ENCODE measurements at regions not wholly inside any gene's neighbourhood (a gene's known extent, or its start where the extent isn't known, plus 50 kb on each side); places are given as distances from the start of the nearest gene placed in this dataset.

- no peak for DNase-seq (ENCODE audit: low read depth, low spot score)
- H3K27ac ChIP-seq = no peak overlapping the region
Observed at GRCh38 chr3:72698154-72698917, 149.9 kb downstream of the SHQ1 start.

- no peak overlapping the region for H3K27ac ChIP-seq
- no peak for DNase-seq (ENCODE audit: low read depth, low spot score)
Observed at GRCh38 chr3:72697717-72698116, 150.5 kb downstream of the SHQ1 start.

DNA sequence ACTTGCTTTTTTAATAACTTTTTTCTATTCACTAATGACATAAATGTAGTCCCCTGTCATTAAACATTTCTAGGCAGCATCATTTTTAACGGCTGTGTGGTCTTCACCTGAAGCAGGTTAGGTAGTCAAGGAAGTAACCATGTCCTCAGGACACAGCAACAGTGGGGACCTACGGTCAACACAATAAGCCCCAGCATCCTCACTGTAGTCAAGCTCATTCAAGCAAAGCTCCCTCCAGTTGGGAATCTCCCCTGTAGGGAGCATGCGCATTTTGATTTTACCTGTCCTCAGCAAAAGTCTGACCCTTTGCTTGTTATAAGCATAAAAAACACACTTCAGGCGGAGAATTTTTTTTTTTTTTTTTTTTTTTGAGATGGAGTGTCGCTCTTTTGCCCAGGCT is 151.4 kb downstream of the SHQ1 start:
- no peak for DNase-seq (ENCODE audit: low read depth, low spot score)
- H3K27ac ChIP-seq = no peak overlapping the region

DNA sequence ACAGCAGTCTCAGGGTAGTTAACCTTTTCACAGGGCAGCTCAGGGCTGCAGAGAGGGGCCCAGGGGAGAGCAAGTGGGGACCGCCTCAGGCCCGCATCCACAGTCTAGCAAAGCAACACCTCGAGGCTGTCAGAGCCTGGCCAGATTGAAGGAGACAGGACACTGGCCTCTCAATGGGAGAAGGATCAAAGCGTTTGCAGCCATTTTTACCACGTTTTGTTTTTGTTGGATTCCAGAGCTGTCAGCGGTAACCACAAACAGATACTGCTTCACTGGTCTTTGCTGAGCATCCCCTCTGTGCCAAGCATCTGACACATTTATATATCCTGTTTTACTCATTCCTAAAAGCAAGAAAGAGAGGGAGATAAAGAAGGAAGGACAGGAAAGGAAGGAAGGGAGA is 153.8 kb downstream of the SHQ1 start:
- no peak overlapping the region for H3K27ac ChIP-seq
- DNase-seq (ENCODE audit: low read depth, low spot score) = no peak

GRCh38 chr3:72692990-72693389 is 155.3 kb downstream of the SHQ1 start:
- no peak for DNase-seq (ENCODE audit: low read depth, low spot score)

DNA sequence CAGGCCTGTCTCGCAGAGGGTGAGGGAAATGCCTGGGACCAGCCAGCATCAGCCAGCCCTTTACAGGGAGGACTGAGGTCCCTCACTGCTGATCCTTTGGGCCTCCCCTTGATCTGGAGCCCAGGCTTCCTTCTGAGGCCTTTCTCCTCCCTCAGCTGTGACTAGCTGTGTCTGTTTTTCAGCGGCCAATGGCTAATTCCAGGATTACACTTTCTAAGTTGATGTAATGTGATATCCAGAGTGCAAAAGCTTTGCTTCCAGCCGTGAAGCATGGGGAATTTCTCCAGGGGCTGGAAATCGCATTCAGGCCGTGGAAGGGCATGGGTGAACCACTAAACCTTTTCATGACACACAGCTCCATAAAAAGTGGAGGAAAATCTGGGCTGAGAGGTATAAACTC is 157.6 kb downstream of the SHQ1 start:
- H3K27ac ChIP-seq = no peak overlapping the region
- no peak for DNase-seq (ENCODE audit: low read depth, low spot score)

More at GRCh38 chr3:72692990-72693389, 155.3 kb downstream of the SHQ1 start:
- H3K27ac ChIP-seq = no peak overlapping the region

DNA sequence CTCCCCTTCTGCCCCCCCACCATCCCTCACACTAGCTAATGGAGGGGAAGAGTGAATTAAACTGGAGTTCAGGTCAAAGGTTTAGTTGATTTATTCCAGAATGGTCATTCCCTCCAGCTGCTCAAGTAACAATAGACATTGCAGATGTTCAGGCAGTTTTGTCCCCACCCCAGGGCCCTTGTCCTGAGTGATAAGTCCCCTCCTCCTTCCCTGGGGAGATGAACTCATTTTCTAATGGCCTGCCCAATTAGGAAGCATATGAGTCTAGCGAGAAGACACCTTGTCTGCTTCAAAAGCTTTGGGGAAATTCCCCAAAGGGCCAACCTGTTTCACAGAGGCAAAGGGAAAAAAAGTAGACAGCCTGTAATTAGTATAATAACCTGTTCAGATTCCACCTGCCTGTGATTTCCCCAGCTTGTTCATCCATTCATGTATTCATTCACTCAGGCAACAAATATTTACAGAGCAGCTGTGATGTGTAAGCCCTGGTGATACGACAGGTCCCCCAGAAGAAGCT is 165.3 kb downstream of the SHQ1 start:
- no peak overlapping the region for H3K27ac ChIP-seq
- no peak for DNase-seq (ENCODE audit: low read depth, low spot score)

- no peak overlapping the region for H3K27ac ChIP-seq
Observed at GRCh38 chr3:72681598-72681997, 166.6 kb downstream of the SHQ1 start.

GRCh38 chr3:72680766-72681165 is 167.5 kb downstream of the SHQ1 start:
- no peak for DNase-seq (ENCODE audit: low read depth, low spot score)
- no peak overlapping the region for H3K27ac ChIP-seq

More at GRCh38 chr3:72681598-72681997, 166.6 kb downstream of the SHQ1 start:
- no peak for DNase-seq (ENCODE audit: low read depth, low spot score)

DNA sequence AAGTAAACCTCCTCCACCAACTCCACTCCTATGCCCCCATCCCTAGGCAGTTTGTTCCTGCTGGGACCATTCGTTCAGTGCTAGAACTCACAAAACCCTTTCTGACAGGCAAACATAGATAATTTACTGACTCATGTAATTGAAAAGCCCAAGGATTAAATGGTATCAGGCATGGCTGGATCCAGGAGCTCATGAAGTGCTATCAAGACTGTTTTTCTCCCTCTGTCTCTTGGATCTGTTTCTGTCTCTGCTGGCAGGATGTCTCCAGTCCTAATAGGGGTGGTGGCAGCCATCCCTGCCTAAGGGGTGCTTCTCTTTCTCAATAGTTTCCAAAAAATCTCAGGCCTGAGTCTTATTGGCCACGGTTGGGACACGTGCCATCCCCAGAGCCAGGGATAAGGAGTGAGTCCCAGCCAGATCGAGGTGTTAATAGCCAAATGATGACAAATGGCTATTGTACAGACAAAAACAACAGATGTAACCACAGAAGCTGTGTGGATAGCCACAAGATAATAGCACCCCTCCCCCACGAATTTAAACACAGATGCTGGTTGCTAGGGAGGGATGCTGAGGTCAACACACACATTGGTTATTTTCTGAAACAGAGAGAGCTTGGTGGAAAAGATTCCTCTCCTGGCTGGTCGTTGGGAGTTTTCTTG is 168.6 kb downstream of the SHQ1 start:
- DNase-seq (ENCODE audit: low read depth, low spot score) = no peak
- no peak overlapping the region for H3K27ac ChIP-seq

- DNase-seq (ENCODE audit: low read depth, low spot score) = peak; percentile 33
- H3K27ac ChIP-seq = no peak overlapping the region
Observed at GRCh38 chr3:72678867-72679266, 169.4 kb downstream of the SHQ1 start.

GRCh38 chr3:72678380-72678779 is 169.9 kb downstream of the SHQ1 start:
- DNase-seq (ENCODE audit: low read depth, low spot score) = no peak

DNA sequence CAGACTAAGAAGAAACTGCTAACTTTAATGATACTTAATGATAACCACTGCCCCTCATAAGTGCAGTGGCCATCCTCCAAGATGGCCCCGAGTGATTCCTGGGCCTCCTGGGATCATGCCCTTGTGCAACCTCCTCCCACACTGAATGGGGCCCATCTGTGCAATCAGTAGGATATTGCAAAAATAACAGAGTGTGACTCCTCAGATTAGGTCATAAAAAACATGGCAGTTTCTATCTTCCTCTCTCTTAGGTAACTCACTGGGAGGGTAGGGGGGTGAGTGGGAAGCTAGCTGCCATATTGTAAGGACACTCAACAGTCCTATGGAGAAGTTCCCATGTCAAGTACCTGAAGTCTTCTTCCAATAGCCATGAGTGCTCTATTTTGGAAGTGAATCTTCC is 173.0 kb downstream of the SHQ1 start:
- H3K27ac ChIP-seq = no peak overlapping the region

More at GRCh38 chr3:72678380-72678779, 169.9 kb downstream of the SHQ1 start:
- H3K27ac ChIP-seq = no peak overlapping the region

DNA sequence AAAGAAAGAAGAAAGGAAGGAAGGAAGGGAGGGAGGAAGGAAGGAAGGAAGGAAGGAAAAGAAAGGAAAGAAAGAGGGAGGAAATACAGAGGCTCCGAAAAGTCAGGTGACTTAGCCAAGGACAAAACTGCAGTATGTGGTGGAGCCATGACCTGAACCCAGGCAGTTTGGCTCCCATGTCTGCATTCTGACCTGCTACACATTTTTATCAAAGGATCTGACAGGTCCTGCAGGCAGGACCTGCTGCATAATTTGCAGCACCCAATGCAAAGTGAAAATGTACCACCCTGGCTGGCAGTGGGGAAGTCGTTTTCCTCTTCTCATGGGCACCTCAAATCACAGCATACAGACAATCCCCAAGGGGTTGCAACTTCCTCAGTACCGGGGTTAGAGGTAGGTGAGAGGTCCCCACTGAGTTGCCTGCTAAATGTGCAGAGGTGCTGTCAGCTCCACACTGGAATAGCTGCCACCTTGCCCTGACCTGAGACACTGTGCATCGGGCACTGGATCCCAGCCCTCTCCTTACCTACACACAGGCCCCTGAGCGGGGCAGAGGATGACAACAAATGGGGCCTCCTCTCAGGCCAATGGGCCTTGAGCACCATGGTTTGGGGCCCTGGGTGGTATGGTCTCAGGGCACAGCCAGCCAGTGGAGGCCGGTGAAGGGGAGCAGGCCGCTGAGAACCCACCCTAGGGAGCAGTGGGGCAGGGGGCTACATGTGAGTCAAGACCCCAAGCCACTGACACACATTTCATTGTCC is 175.1 kb downstream of the SHQ1 start:
- no peak overlapping the region for H3K27ac ChIP-seq
- DNase-seq (ENCODE audit: low read depth, low spot score) = no peak

More for the DNA sequence above, 173.0 kb downstream of the SHQ1 start:
- DNase-seq (ENCODE audit: low read depth, low spot score) = no peak

DNA sequence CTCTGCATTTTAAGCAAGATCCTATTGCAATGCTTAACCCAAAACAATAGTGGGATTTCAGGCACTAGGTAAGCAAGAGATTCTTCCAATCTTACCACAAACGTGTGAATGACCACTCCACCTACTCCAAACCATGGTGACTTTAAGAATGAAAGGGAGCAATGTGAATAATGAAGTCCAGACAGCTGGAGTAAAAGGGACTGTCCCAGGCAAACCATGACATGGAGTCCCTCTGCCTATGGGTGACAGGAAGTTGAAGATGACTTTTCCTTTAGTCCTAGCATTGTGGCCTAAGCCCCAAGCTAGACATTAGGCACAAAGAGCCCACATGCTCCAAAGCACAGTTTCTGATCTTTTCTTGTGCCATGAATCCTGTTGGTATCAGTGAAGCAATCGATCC is 179.0 kb downstream of the SHQ1 start:
- DNase-seq (ENCODE audit: low read depth, low spot score) = no peak
- H3K27ac ChIP-seq = no peak overlapping the region

GRCh38 chr3:72666447-72666755 is 181.8 kb downstream of the SHQ1 start:
- DNase-seq (ENCODE audit: low read depth, low spot score) = no peak
- no peak overlapping the region for H3K27ac ChIP-seq

- H3K27ac ChIP-seq = no peak overlapping the region
- DNase-seq (ENCODE audit: low read depth, low spot score) = no peak
Observed at GRCh38 chr3:72665701-72666446, 182.4 kb downstream of the SHQ1 start.

GRCh38 chr3:72665103-72665502 is 183.1 kb downstream of the SHQ1 start:
- DNase-seq (ENCODE audit: low read depth, low spot score) = no peak
- no peak overlapping the region for H3K27ac ChIP-seq

DNA sequence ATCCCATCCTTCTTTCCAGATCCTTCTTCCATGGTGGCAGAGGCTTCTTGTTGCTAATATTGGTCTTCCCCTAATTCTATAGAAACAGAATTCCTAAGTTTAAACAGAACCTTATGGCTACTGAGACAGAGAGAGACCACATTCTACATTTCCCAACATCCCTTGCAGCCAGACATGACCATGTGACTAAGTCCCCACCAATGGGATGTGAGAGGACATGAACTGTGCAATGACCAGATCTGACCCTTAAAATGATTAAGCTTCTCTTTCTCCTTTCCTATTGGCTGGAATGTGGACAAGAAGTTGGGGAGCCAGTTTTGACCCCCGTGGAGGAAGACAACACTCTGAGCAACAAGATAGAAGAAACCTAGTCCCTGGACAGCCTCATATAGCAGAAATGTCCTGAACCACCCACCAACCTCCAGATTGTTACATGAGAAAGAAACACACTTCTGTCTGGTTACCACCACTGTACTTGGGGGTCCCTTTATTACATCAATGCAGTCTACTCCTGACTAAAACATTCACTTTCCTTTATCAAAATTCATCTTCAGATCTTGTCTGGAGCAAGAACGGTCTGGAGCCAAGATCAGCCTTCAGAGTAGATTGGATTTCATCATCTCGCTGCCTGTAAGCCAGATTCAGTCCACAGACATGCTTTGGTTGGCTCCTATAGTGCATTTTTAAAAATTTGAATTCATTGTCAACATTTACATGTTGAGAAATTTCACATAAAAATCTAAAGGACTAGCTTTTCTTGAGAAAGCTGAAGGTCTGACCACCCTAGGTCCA is 183.9 kb downstream of the SHQ1 start:
- no peak for DNase-seq (ENCODE audit: low read depth, low spot score)
- H3K27ac ChIP-seq = no peak overlapping the region

DNA sequence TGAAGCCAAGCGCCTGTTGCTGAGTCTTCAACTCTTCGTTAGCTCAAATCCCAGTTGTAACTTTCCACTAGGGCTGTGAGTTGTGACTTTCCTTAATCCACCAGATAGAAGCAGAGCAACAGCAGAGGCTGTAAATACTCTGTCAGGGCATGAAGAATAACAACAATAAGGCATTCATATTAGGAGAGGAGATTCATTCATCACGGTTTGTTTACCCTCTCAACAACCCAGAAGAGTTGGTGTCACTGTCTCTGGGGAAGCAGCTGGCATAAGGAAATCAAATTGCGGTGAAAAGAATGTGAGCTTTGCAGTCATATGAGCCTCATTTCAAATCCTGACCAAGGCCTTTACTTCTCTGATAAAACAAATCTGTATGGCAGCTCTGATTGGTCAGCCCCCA is 184.8 kb downstream of the SHQ1 start:
- peak; percentile 33 for DNase-seq (ENCODE audit: low read depth, low spot score)
- H3K27ac ChIP-seq = no peak overlapping the region
